Keratinocyte (primary cell): ENCODE measurements at regions not wholly inside any gene's neighbourhood (a gene's known extent, or its start where the extent isn't known, plus 50 kb on each side); places are given as distances from the start of the nearest gene placed in this dataset.

Source experiments
- EZH2 ChIP-seq: IDR thresholded peaks from one replicate; pipeline ENCODE4 v1.6.1; 2012; ENCODE audit warnings: inconsistent platforms, mild to moderate bottlenecking, low read length, moderate library complexity
- TF ChIP-seq, protein P1 (sequence below), 3 experiments: IDR thresholded peaks in 1 of 3; conservative IDR thresholded peaks in 1 of 3; optimal IDR thresholded peaks in 1 of 3; 2 replicates in 2 of 3; 3 replicates in 1 of 3; pipeline versions ENCODE3 to v1.5.1; 2011; ENCODE audit warnings: low read length in 3 of 3, mild to moderate bottlenecking in 3 of 3, moderate library complexity in 2 of 3, control low read depth in 1 of 3, inconsistent platforms in 1 of 3; ENCODE audit not compliant: insufficient read depth in 2 of 3; ENCODE audit errors: extremely low read depth in 1 of 3

DNA sequence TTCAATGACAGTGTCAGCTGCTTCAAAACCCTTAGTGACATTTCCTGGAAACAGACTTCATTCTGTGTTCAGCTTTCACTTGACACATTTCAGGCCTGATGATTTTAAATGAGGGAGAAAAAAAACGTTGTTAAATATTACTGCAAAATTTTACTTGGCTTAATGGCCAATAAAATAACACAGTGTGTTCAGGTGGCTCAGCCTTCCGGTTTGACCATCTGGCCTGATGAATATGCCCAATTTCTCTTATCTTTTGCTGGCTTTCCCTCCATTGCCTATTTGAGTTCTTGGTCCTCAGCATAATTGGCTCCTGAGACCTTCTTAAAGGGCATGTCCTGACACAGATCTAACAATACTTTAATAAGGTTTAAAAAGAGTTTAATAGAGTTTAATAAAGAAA is 462.4 kb downstream of the ADRA2A start:
- TF ChIP-seq EZH2, result no peak
- TF ChIP-seq, protein P1, sequence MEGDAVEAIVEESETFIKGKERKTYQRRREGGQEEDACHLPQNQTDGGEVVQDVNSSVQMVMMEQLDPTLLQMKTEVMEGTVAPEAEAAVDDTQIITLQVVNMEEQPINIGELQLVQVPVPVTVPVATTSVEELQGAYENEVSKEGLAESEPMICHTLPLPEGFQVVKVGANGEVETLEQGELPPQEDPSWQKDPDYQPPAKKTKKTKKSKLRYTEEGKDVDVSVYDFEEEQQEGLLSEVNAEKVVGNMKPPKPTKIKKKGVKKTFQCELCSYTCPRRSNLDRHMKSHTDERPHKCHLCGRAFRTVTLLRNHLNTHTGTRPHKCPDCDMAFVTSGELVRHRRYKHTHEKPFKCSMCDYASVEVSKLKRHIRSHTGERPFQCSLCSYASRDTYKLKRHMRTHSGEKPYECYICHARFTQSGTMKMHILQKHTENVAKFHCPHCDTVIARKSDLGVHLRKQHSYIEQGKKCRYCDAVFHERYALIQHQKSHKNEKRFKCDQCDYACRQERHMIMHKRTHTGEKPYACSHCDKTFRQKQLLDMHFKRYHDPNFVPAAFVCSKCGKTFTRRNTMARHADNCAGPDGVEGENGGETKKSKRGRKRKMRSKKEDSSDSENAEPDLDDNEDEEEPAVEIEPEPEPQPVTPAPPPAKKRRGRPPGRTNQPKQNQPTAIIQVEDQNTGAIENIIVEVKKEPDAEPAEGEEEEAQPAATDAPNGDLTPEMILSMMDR (optimal IDR thresholded peaks at IDR 0.05 in 1 of 3, IDR thresholded peaks at IDR 0.05 in 1 of 3, conservative IDR thresholded peaks at IDR 0.05 in 1 of 3; ENCODE audit: extremely low read depth in 1 of 3, insufficient read depth in 2 of 3, low read length in 3 of 3), result no peak
